OCI-LY3 (cell line): ENCODE measurements at regions not wholly inside any gene's neighbourhood (a gene's known extent, or its start where the extent isn't known, plus 50 kb on each side); places are given as distances from the start of the nearest gene placed in this dataset.
"Not testable (repeated sequence)": the region's sequence is repeated elsewhere in the genome, so short reads cannot be mapped to it uniquely, and the experiment has no call there.

Experiments used
- H2AFZ ChIP-seq: fragments of 200-600, 300-600 bp; shearing (Covaris generic); 2 replicates; pipeline ENCODE4 v1.6.0; 2014; ENCODE audit warnings: antibody characterized with exemption, low read depth, low read length
- H3K27ac ChIP-seq: fragments of 200-600, 300-600 bp; sonication (generic); 2 replicates; pipeline ENCODE4 v1.5.1; 2014; ENCODE audit warnings: mild to moderate bottlenecking, low read length, moderate library complexity, mixed read lengths
- H3K27me3 ChIP-seq: fragments of 200-600, 300-600 bp; sonication (generic); 2 replicates; pipeline ENCODE4 v1.6.1; 2014; ENCODE audit warnings: low read depth, low read length, mixed read lengths
- H3K36me3 ChIP-seq: fragments of 200-600, 300-600 bp; sonication (generic); replicated peaks from 2 replicates; pipeline ENCODE3; 2014; ENCODE audit warnings: low read depth, low read length, mixed read lengths
- H3K4me1 ChIP-seq: fragments of 300-600, 200-600 bp; sonication (generic); 2 replicates; pipeline ENCODE4 v1.6.1; 2014; ENCODE audit warnings: low read length, mixed read lengths
- H3K4me2 ChIP-seq: fragments of 200-600, 300-600 bp; sonication (generic); 2 replicates; pipeline ENCODE4 v1.6.1; 2014; ENCODE audit warnings: low read length, mixed read lengths
- H3K4me3 ChIP-seq: fragments of 300-600, 200-600 bp; sonication (generic); 2 replicates; pipeline ENCODE4 v1.5.1; 2014; ENCODE audit warnings: antibody characterized with exemption, mild to moderate bottlenecking, low read length, moderate library complexity
- H3K79me2 ChIP-seq: fragments of 300-600, 200-600 bp; shearing (Covaris generic); 2 replicates; pipeline ENCODE4 v1.6.1; 2014; ENCODE audit warnings: mild to moderate bottlenecking, low read length, mixed read lengths
- H3K9ac ChIP-seq: fragments of 300-600, 200-600 bp; shearing (Covaris generic); 2 replicates; pipeline ENCODE4 v1.6.0; 2014; ENCODE audit warnings: mild to moderate bottlenecking, low read length, moderate library complexity
- H3K9me3 ChIP-seq: fragments of 200-600, 300-600 bp; shearing (Covaris generic); 2 replicates; pipeline ENCODE4 v1.6.1; 2014; ENCODE audit warnings: low read length, mixed read lengths; ENCODE audit not compliant: insufficient read depth
- H4K20me1 ChIP-seq: fragments of 200-600, 300-600 bp; sonication (generic); 2 replicates; pipeline ENCODE4 v1.6.1; 2016; ENCODE audit warnings: low read length, mixed read lengths; ENCODE audit not compliant: insufficient read depth
- EZH2phosphoT487 ChIP-seq: fragments of 200-600 bp; shearing (Covaris generic); IDR thresholded peaks from 2 replicates; pipeline ENCODE4 v1.6.1; 2018; ENCODE audit warnings: antibody characterized with exemption, mixed run types, low read depth
- TF ChIP-seq, protein P1 (sequence below): fragments of 200-600, 300-600 bp; sonication (generic); IDR thresholded peaks from 2 replicates; pipeline ENCODE4 v1.5.1; 2014; ENCODE audit warnings: antibody characterized with exemption, low read length, low read depth

GRCh38 chr14:86761611-86762010 lies 1231.4 kb downstream of the GALC start:
- H3K79me2 ChIP-seq: no peaks in the 10 kb centered on the region
- H3K36me3 ChIP-seq: no peaks in the 10 kb centered on the region
- no peak overlapping the region for H3K27ac ChIP-seq
- H3K4me1 ChIP-seq: no peaks in the 10 kb centered on the region
- H2AFZ ChIP-seq: no peak overlapping the region
- TF ChIP-seq EZH2phosphoT487: no peak
- TF ChIP-seq, protein P1, sequence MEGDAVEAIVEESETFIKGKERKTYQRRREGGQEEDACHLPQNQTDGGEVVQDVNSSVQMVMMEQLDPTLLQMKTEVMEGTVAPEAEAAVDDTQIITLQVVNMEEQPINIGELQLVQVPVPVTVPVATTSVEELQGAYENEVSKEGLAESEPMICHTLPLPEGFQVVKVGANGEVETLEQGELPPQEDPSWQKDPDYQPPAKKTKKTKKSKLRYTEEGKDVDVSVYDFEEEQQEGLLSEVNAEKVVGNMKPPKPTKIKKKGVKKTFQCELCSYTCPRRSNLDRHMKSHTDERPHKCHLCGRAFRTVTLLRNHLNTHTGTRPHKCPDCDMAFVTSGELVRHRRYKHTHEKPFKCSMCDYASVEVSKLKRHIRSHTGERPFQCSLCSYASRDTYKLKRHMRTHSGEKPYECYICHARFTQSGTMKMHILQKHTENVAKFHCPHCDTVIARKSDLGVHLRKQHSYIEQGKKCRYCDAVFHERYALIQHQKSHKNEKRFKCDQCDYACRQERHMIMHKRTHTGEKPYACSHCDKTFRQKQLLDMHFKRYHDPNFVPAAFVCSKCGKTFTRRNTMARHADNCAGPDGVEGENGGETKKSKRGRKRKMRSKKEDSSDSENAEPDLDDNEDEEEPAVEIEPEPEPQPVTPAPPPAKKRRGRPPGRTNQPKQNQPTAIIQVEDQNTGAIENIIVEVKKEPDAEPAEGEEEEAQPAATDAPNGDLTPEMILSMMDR: no peak
- no peak overlapping the region for H3K4me2 ChIP-seq
- no peaks in the 10 kb centered on the region for H3K9me3 ChIP-seq
- H3K4me3 ChIP-seq: no peak overlapping the region
- H3K27me3 ChIP-seq: no peaks in the 10 kb centered on the region
- H4K20me1 ChIP-seq: no peaks in the 10 kb centered on the region
- H3K9ac ChIP-seq: no peak overlapping the region

DNA sequence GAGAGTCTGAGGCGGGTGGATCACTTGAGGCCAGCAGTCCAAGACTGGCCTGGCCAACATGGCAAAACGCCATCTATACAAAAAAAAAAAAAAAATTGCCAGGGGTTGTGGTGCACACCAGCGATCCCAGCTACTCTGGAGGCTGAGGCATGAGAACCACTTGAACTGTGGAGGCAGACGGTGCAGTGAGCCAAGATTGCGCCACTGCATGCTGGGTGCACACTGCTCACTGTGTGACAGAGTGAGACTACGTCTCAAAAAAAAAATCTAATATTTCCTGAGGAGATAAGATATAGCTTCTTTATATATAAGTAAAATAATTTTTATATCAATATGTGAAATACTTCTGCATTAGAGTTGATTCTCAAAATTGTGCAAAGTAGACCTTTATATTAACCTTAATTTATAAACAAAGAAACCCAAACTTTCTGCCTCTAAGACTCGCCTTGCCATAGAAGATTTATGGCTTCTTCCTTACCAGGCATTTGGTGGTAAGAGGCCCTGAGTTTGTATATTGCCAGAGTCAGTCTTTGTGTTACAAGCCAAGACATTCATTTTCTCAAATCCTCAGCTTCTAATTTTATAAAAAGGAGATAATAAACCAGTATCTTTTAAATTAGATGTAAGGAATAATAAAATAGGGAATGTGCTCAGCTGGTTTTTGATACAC lies 1226.7 kb downstream of the FLRT2 start:
- H3K79me2 ChIP-seq: no peaks in the 10 kb centered on the region
- no peak overlapping the region for H2AFZ ChIP-seq
- no peaks in the 10 kb centered on the region for H3K36me3 ChIP-seq
- H3K27me3 ChIP-seq: no peaks in the 10 kb centered on the region
- H4K20me1 ChIP-seq: no peaks in the 10 kb centered on the region
- TF ChIP-seq, protein P1: no peak
- no peak overlapping the region for H3K4me2 ChIP-seq
- H3K9me3 ChIP-seq: no peaks in the 10 kb centered on the region
- H3K4me3 ChIP-seq: no peak overlapping the region
- H3K9ac ChIP-seq: no peak overlapping the region
- H3K27ac ChIP-seq: no peak overlapping the region
- H3K4me1 ChIP-seq: no peaks in the 10 kb centered on the region

- not testable (repeated sequence) for H3K9ac ChIP-seq, H3K4me2 ChIP-seq, H3K36me3 ChIP-seq, H3K79me2 ChIP-seq, H3K27me3 ChIP-seq, H3K9me3 ChIP-seq, H3K27ac ChIP-seq, H4K20me1 ChIP-seq, H3K4me1 ChIP-seq, H3K4me3 ChIP-seq, H2AFZ ChIP-seq
Measured at GRCh38 chr14:86750488-86750887, 1220.5 kb downstream of the FLRT2 start.

- no peaks in the 10 kb centered on the region for H3K4me1 ChIP-seq
- H3K27me3 ChIP-seq: no peaks in the 10 kb centered on the region
- peak overlapping the region; percentile 46 for H3K4me2 ChIP-seq
- no peak overlapping the region for H3K27ac ChIP-seq
- no peaks in the 10 kb centered on the region for H4K20me1 ChIP-seq
- TF ChIP-seq, protein P1: no peak
- no peak for TF ChIP-seq EZH2phosphoT487
- peak overlapping the region; percentile 55 for H3K4me3 ChIP-seq
- 0 out of 2 replicates have a peak overlapping the region, but pooled peaks have one; percentile 53 for H2AFZ ChIP-seq
- H3K9me3 ChIP-seq: no peaks in the 10 kb centered on the region
- H3K36me3 ChIP-seq: no peaks in the 10 kb centered on the region
- H3K9ac ChIP-seq: no peak overlapping the region
- H3K79me2 ChIP-seq: no peaks in the 10 kb centered on the region
Measured at GRCh38 chr14:86739761-86740160, 1209.8 kb downstream of the FLRT2 start.

- H2AFZ ChIP-seq, H3K4me1 ChIP-seq, H3K9ac ChIP-seq, H3K4me3 ChIP-seq, H3K9me3 ChIP-seq, H4K20me1 ChIP-seq, H3K36me3 ChIP-seq, H3K79me2 ChIP-seq, H3K4me2 ChIP-seq, H3K27me3 ChIP-seq, H3K27ac ChIP-seq: not testable (repeated sequence)
Measured at GRCh38 chr14:86731427-86731826, 1201.5 kb downstream of the FLRT2 start.
